Fibroblast of pulmonary artery (primary cell): ENCODE measurements at regions not wholly inside any gene's neighbourhood (a gene's known extent, or its start where the extent isn't known, plus 50 kb on each side); places are given as distances from the start of the nearest gene placed in this dataset.
"Not testable (repeated sequence)": the region's sequence is repeated elsewhere in the genome, so short reads cannot be mapped to it uniquely, and the experiment has no call there.

ENCODE experiments used
- DNase-seq: peaks from one replicate; pipeline ENCODE4 v3.0.0-alpha.2; 2010; ENCODE audit warnings: low read depth
- H3K4me3 ChIP-seq: replicated peaks from 2 replicates; pipeline ENCODE4 v1.5.1; 2011; ENCODE audit warnings: low read depth, mild to moderate bottlenecking, control low read depth, low read length, moderate library complexity
- CTCF ChIP-seq: IDR thresholded peaks from 2 replicates; pipeline ENCODE4 v1.5.1; 2011; ENCODE audit warnings: mild to moderate bottlenecking, control low read depth, low read length, inconsistent platforms; ENCODE audit errors: missing control alignments

DNA sequence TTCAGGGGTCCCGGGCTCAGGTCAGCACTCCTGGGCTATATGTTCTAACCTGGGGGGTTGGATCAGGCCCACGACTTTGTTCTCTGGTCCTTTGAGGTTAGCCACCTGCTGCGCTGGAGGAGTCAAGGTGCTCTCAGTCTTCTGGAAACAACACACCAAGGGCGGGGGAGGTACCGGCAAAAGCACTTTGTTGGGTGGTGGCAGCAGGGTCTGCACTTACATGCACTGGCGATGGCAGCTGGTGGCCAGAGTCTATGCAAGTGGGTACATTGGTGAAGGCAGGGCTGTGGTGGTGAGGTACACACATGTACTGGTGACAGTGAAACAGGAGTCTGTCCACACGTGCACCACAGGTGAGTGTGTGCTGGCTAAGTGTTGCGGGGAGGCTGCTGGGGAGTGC lies 194.2 kb upstream of the MAGI2 start:
- no peak overlapping the region for H3K4me3 ChIP-seq
- DNase-seq: no peak
- TF ChIP-seq CTCF: no peak

DNA sequence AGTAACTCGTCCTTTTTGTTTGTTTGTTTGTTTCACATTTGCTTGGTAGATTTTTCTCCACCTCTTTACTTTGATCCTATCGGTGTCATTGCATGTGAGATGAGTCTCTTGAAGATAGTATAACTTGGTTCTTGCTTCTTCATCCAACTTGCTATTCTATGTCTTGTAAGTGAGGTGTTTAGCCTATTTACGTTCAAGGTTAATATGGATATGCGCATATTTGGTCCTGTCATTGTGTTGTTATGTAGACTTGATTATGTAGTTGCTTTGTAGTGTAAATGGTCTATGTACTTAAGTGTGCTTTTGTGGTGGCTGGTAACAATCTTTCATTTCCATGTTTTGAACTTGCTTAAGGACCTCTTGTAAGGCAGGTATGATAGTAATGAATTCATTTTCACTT lies 192.8 kb upstream of the MAGI2 start:
- no peak for DNase-seq
- no peak overlapping the region for H3K4me3 ChIP-seq
- TF ChIP-seq CTCF: no peak

GRCh38 chr7:79636849-79637248 lies 183.4 kb upstream of the MAGI2 start:
- no peak overlapping the region for H3K4me3 ChIP-seq
- TF ChIP-seq CTCF: no peak

DNA sequence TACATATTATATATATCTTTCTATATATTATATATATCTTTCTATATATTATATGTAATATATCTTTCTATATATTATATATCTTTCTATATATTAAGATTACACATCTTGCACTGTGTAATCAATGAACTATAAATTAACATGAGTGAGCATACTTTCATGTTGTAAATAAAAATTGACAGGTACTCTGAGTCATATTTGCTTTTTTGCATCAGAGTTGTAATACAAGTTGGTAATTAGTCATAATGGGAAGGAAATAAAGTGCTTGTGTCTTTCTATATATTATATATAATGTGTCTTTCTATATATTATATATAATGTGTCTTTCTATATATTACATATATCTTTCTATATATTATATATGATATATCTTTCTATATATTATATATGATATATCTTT lies 172.5 kb upstream of the MAGI2 start:
- not testable (repeated sequence) for DNase-seq, H3K4me3 ChIP-seq

More at GRCh38 chr7:79636849-79637248, 183.4 kb upstream of the MAGI2 start:
- no peak for DNase-seq

DNA sequence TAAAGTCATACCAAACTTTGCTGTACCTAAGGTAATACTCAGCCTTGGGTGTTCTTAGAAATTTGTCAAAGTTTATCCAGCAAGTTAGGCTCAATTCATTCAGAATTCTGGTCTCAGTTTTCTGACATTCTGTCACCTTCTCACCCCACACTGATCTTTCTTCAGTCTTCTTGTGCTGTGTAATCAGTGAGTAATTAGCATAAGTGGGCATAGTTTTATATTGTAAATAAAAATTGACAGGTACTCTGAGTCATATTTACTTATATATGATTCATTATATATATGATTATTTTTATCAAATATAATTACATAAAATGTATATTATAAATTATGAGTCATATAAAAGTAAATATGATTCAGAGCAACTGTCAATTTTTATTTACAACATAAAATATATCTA lies 170.9 kb upstream of the MAGI2 start:
- DNase-seq: no peak
- H3K4me3 ChIP-seq: no peak overlapping the region
- no peak for TF ChIP-seq CTCF

- no peak overlapping the region for H3K4me3 ChIP-seq
- no peak for TF ChIP-seq CTCF
- DNase-seq: no peak
Measured at GRCh38 chr7:79622781-79623180, 169.3 kb upstream of the MAGI2 start.

DNA sequence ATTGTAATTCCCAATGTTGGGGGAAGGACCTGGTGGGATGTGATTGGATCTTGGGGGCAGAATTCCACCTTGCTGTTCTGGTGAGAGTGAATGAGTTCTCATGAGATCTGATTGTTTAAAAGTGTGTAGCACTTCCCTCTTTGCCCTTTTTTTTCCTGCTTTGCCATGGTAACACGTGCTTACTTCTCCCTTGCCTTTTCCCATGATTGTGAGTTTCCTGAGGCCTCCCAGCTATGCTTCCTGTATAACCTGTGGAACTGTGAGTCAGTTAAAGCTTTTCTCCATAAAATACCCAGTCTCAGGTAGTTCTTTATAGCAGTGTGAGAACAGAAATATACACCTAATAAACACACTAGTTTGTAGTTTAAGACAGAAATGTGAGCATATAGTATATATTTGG lies 166.8 kb upstream of the MAGI2 start:
- DNase-seq: peak; percentile 56
- no peak for TF ChIP-seq CTCF
- no peak overlapping the region for H3K4me3 ChIP-seq

DNA sequence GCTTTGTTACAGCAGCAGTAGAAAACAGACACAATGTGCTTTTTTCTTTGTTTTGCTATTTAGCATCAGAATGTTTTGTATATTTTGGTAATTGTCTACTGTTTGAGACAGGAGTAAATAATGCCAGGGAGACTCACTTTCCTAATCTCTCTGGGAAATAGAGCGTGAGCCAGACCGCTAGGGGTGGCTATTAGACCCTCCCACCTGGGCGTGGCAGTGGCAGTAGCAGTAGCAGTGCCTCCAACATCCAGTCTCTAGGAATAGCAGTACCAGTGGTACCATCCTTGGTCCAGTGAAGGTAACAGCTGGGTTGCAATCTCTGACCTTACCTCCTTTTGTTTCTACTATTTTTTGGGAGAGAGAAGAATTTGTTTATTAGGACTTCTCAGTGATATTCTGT lies 165.7 kb upstream of the MAGI2 start:
- DNase-seq: no peak
- no peak overlapping the region for H3K4me3 ChIP-seq
- TF ChIP-seq CTCF: no peak
